ENCODE measurements at regions not wholly inside any gene's neighbourhood (a gene's known extent, or its start where the extent isn't known, plus 50 kb on each side); places are given as distances from the start of the nearest gene placed in this dataset.
A peak's percentile ranks its signal among the peaks of the same experiment; 100 is the strongest.
"Not testable (repeated sequence)": the region's sequence is repeated elsewhere in the genome, so short reads cannot be mapped to it uniquely, and the experiment has no call there.

GRCh38 chrX:130550351-130550750, 148.6 kb downstream of the RBMX2 start:
- H3K9ac ChIP-seq = no peak overlapping the region
- no peaks in the 10 kb centered on the region for H3K36me3 ChIP-seq
- H3K4me2 ChIP-seq = no peak overlapping the region
- peaks cover 28% of the 10 kb centered on the region for H3K4me1 ChIP-seq
- peaks cover 7% of the 10 kb centered on the region; the same call in 1 of the 2 replicates for H4K20me1 ChIP-seq
- H3K9me3 ChIP-seq = no peaks in the 10 kb centered on the region
- H3K27me3 ChIP-seq = peaks cover 89% of the 10 kb centered on the region
- H3K4me3 ChIP-seq = no peak overlapping the region
- H3K27ac ChIP-seq = no peak overlapping the region
- no peak for TF ChIP-seq Cebpa-rat (IDR thresholded peaks at IDR 0.05)

- H3K27me3 ChIP-seq = peaks cover 92% of the 10 kb centered on the region
- peaks cover 28% of the 10 kb centered on the region for H3K4me1 ChIP-seq
- no peak for TF ChIP-seq Cebpa-rat (IDR thresholded peaks at IDR 0.05)
- H4K20me1 ChIP-seq = peaks cover 2% of the 10 kb centered on the region; the same call in 1 of the 2 replicates
- H3K4me3 ChIP-seq = no peak overlapping the region; the same call in 1 of the 2 replicates
- no peak overlapping the region for H3K9ac ChIP-seq
- no peaks in the 10 kb centered on the region for H3K36me3 ChIP-seq
- H3K4me2 ChIP-seq = peak overlapping the region; percentile 53
- H3K27ac ChIP-seq = peak overlapping the region; percentile 27; the same call in 1 of the 2 replicates
- no peaks in the 10 kb centered on the region for H3K9me3 ChIP-seq
Measured at GRCh38 chrX:130552444-130553073, 150.8 kb downstream of the RBMX2 start.

- Histone ChIP-seq H3K4me1 (peaks cover 23% of the 10 kb centered on the region), H3K27me3 (peaks cover 86% of the 10 kb centered on the region), H3K36me3 (no peaks in the 10 kb centered on the region), H3K9me3 (no peaks in the 10 kb centered on the region), H4K20me1 (no peaks in the 10 kb centered on the region), H3K4me2 (no peak overlapping the region), H3K9ac (no peak overlapping the region), H3K4me3 (no peak overlapping the region), H3K27ac (no peak overlapping the region)
- TF ChIP-seq Cebpa-rat (IDR thresholded peaks at IDR 0.05) = no peak
Measured at GRCh38 chrX:130555341-130555740, 153.6 kb downstream of the RBMX2 start.

GRCh38 chrX:130555757-130556156, 154.0 kb downstream of the RBMX2 start:
- Histone ChIP-seq H3K4me3 (no peak overlapping the region), H3K4me1 (peaks cover 19% of the 10 kb centered on the region), H3K36me3 (no peaks in the 10 kb centered on the region), H4K20me1 (no peaks in the 10 kb centered on the region), H3K27ac (no peak overlapping the region), H3K9ac (no peak overlapping the region), H3K4me2 (no peak overlapping the region), H3K9me3 (no peaks in the 10 kb centered on the region), H3K27me3 (peaks cover 84% of the 10 kb centered on the region)
- no peak for TF ChIP-seq Cebpa-rat (IDR thresholded peaks at IDR 0.05)

GRCh38 chrX:130556951-130557350, 155.2 kb downstream of the RBMX2 start:
- Histone ChIP-seq H4K20me1 (no peaks in the 10 kb centered on the region), H3K9me3 (no peaks in the 10 kb centered on the region), H3K9ac (no peak overlapping the region), H3K36me3 (no peaks in the 10 kb centered on the region), H3K4me1 (peaks cover 16% of the 10 kb centered on the region), H3K27ac (no peak overlapping the region), H3K4me2 (no peak overlapping the region), H3K4me3 (no peak overlapping the region), H3K27me3 (peaks cover 81% of the 10 kb centered on the region)
- no peak for TF ChIP-seq Cebpa-rat (IDR thresholded peaks at IDR 0.05)

GRCh38 chrX:130560544-130560943, 158.8 kb downstream of the RBMX2 start:
- H3K36me3 ChIP-seq = no peaks in the 10 kb centered on the region
- H3K4me2 ChIP-seq = no peak overlapping the region
- H4K20me1 ChIP-seq = no peaks in the 10 kb centered on the region
- H3K27ac ChIP-seq = no peak overlapping the region
- no peak for TF ChIP-seq Cebpa-rat (IDR thresholded peaks at IDR 0.05)
- H3K27me3 ChIP-seq = peaks cover 82% of the 10 kb centered on the region
- no peak overlapping the region for H3K4me3 ChIP-seq
- no peak overlapping the region for H3K9ac ChIP-seq
- no peaks in the 10 kb centered on the region for H3K9me3 ChIP-seq
- no peaks in the 10 kb centered on the region for H3K4me1 ChIP-seq

GRCh38 chrX:130561930-130562329, 160.1 kb downstream of the RBMX2 start:
- H3K9ac ChIP-seq = no peak overlapping the region
- TF ChIP-seq Cebpa-rat (IDR thresholded peaks at IDR 0.05) = no peak
- H3K4me3 ChIP-seq = no peak overlapping the region

GRCh38 chrX:130563476-130563875, 161.7 kb downstream of the RBMX2 start:
- no peak for TF ChIP-seq Cebpa-rat (IDR thresholded peaks at IDR 0.05)
- Histone ChIP-seq H4K20me1 (no peaks in the 10 kb centered on the region), H3K27ac (no peak overlapping the region), H3K9me3 (no peaks in the 10 kb centered on the region), H3K9ac (no peak overlapping the region), H3K27me3 (peaks cover 79% of the 10 kb centered on the region), H3K4me2 (no peak overlapping the region), H3K4me3 (no peak overlapping the region), H3K4me1 (no peaks in the 10 kb centered on the region), H3K36me3 (no peaks in the 10 kb centered on the region)

More at GRCh38 chrX:130561930-130562329, 160.1 kb downstream of the RBMX2 start:
- H4K20me1 ChIP-seq = no peaks in the 10 kb centered on the region
- H3K4me1 ChIP-seq = no peaks in the 10 kb centered on the region
- H3K36me3 ChIP-seq = no peaks in the 10 kb centered on the region
- H3K4me2 ChIP-seq = no peak overlapping the region
- H3K9me3 ChIP-seq = no peaks in the 10 kb centered on the region
- peaks cover 82% of the 10 kb centered on the region for H3K27me3 ChIP-seq
- no peak overlapping the region for H3K27ac ChIP-seq

GRCh38 chrX:130566028-130566683, 164.4 kb downstream of the RBMX2 start:
- no peak for TF ChIP-seq Cebpa-rat (IDR thresholded peaks at IDR 0.05)
- no peak overlapping the region for H3K4me3 ChIP-seq
- no peak overlapping the region for H3K9ac ChIP-seq
- no peaks in the 10 kb centered on the region for H4K20me1 ChIP-seq
- H3K27ac ChIP-seq = no peak overlapping the region
- no peaks in the 10 kb centered on the region for H3K9me3 ChIP-seq
- H3K27me3 ChIP-seq = peaks cover 58% of the 10 kb centered on the region
- H3K4me2 ChIP-seq = no peak overlapping the region
- H3K4me1 ChIP-seq = no peaks in the 10 kb centered on the region
- H3K36me3 ChIP-seq = no peaks in the 10 kb centered on the region

- not testable (repeated sequence) for H3K4me3 ChIP-seq, H4K20me1 ChIP-seq, H3K4me1 ChIP-seq, H3K27ac ChIP-seq, H3K9me3 ChIP-seq, H3K36me3 ChIP-seq, H3K4me2 ChIP-seq, H3K9ac ChIP-seq
- H3K27me3 ChIP-seq = peaks cover 33% of the 10 kb centered on the region
Measured at GRCh38 chrX:130573030-130573429, 171.2 kb downstream of the RBMX2 start.

Measured in BLaER1 (cell line).